Coronary artery (tissue), 2 donors: ENCODE measurements at regions not wholly inside any gene's neighbourhood (a gene's known extent, or its start where the extent isn't known, plus 50 kb on each side); places are given as distances from the start of the nearest gene placed in this dataset.

ENCODE experiments used
- DNase-seq: peaks from one replicate; pipeline ENCODE4 v3.0.0-alpha.2; 2017; ENCODE audit warnings: low spot score
- H3K27ac ChIP-seq, 2 donors: fragments of 200-600 bp; sonication (generic); one replicate each; pipeline ENCODE4 v1.5.1; 2016 to 2019
- H3K4me3 ChIP-seq: fragments of 200-600 bp; sonication (generic); 2 replicates; pipeline ENCODE4 v1.5.1; 2016; ENCODE audit warnings: mild to moderate bottlenecking, moderate library complexity
- TF ChIP-seq, protein P1 (sequence below): fragments of 200-600 bp; sonication (generic); IDR thresholded peaks from one replicate; pipeline ENCODE4 v1.5.1; 2019; ENCODE audit warnings: antibody characterized with exemption

DNA sequence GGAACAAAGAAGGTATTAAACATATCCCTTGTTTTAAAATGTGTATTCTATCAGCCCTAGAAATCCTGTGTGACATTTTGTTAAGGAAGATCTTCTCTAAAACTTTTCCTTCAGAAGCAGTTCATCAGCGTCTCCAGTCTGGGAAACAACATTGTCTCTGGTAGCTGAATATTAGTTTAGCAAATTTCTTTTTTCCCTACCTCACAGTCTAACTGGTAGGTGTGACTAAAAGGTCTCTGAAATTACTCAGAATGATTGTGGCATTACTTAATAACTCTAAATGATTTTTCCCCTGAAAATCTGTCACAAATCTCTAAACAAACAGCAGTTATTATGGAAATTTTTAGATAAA lies 1044.8 kb downstream of the FLRT2 start:
- Histone ChIP-seq H3K4me3 (no peak overlapping the region), H3K27ac (no peak overlapping the region)
- DNase-seq = no peak
- TF ChIP-seq, protein P1, sequence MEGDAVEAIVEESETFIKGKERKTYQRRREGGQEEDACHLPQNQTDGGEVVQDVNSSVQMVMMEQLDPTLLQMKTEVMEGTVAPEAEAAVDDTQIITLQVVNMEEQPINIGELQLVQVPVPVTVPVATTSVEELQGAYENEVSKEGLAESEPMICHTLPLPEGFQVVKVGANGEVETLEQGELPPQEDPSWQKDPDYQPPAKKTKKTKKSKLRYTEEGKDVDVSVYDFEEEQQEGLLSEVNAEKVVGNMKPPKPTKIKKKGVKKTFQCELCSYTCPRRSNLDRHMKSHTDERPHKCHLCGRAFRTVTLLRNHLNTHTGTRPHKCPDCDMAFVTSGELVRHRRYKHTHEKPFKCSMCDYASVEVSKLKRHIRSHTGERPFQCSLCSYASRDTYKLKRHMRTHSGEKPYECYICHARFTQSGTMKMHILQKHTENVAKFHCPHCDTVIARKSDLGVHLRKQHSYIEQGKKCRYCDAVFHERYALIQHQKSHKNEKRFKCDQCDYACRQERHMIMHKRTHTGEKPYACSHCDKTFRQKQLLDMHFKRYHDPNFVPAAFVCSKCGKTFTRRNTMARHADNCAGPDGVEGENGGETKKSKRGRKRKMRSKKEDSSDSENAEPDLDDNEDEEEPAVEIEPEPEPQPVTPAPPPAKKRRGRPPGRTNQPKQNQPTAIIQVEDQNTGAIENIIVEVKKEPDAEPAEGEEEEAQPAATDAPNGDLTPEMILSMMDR = no peak

DNA sequence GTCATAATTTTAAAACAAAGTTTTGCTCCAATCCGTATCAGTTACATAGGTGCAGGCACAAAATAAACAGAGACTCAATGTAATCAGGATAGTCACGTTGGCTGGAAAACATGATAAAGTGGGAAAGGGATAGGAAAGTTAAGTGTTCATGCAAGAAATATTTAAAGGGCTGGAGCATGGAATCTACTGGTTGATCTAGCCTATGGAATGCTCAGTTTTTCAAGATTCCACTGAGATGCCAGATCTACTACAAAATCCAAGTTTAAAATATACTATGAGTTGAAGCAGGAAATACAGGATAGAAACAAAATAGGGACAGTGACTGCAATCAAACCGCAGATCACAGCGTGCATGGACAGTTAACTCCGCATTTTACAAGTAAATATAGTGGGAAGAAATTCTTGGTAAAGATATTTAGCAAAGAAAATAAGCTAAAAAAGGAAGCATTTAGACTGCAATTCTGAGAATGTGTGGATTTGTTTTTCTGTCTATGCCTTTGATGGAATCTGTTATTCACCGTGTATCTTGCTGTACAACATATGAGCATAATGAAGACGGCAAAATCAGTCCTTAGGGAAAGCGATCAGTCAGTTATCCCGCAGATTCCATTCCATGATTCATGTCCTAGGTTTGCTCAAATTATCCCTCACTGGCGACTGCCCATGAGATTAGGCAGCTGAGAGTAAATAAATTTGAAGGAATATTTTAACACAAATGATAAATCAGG lies 1044.3 kb downstream of the FLRT2 start:
- Histone ChIP-seq H3K27ac (no peak overlapping the region), H3K4me3 (no peak overlapping the region)
- no peak for DNase-seq
- TF ChIP-seq, protein P1 = no peak

GRCh38 chr14:86570371-86570770 lies 1040.4 kb downstream of the FLRT2 start:
- H3K27ac ChIP-seq = no peak overlapping the region
- H3K4me3 ChIP-seq = no peak overlapping the region
- TF ChIP-seq, protein P1 = no peak
- no peak for DNase-seq

DNA sequence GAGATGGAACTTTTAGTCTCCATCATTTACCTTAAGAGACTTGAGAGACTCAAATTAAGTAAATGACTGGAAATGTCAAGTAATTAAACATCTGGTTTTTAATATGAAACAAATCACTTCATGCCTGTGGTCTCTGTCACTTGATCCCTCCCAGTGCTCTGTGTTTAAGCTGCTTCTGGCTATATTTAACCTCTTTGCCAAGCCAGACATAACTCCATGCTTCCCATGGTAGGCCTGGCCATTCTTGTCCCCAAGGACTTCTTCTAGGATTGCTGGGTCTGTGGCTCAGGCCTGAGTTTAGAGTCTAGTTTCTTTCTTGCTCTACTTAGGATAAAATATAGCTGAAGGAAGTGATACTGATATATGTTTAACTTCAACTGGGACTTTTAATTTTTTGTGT lies 1013.6 kb downstream of the FLRT2 start:
- TF ChIP-seq, protein P1 = no peak
- DNase-seq = no peak

DNA sequence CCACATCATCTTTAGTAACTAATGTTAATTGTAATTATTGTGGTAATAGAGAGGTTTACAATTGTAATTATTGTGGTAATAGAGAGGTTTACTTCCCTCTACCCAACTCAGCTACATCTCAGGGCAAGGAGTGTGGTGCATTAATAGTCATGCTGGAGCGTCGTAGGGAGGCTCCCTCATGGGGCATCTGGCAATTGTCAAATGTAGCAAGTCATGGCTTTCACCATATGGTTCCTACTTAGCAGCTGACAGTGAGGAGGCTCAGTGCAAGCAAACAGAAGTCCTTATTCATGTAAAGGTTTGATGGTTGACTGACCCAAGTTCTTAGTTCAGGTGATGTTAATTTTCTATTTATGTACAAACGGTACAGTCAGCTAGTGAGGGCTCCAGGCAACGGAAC lies 1012.0 kb downstream of the FLRT2 start:
- TF ChIP-seq, protein P1 = no peak
- Histone ChIP-seq H3K4me3 (no peak overlapping the region), H3K27ac (no peak overlapping the region)
- DNase-seq = no peak

More for the DNA sequence above, 1013.6 kb downstream of the FLRT2 start:
- H3K27ac ChIP-seq = no peak overlapping the region
- no peak overlapping the region for H3K4me3 ChIP-seq

DNA sequence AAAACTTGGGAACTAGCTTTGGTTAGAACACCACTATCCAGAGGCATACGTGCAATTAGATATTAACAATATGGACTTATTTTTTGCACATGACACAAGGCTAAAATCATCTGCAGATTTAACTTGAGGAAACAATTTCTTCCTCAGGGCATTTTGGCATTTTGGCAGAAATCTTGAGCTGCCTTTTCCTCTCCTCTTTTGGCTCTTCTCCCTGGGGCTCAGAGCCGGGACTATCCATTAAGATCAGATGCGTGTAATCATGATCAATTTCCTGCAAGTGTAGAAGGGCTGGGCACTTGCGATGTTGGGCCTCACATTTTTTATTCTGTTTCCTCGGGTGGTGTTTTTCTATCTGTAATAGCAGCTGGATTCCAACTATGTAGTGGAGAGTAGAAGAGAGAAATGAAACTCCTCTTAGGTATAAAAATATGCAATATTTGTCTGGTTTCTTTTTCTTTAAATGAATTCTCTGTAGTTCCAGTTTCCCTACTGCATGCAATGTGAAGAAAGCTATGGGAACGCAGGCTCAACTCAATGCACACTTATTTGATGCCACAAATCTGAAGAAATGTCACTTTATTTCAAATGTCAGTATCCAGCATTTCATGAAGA lies 1010.8 kb downstream of the FLRT2 start:
- DNase-seq = no peak
- TF ChIP-seq, protein P1 = no peak
- no peak overlapping the region for H3K4me3 ChIP-seq
- no peak overlapping the region for H3K27ac ChIP-seq
